Suppressor macrophage treated with lipopolysaccharide for 4 hours (primary cell): ENCODE measurements at regions not wholly inside any gene's neighbourhood (a gene's known extent, or its start where the extent isn't known, plus 50 kb on each side); places are given as distances from the start of the nearest gene placed in this dataset.
"Not testable (repeated sequence)": the region's sequence is repeated elsewhere in the genome, so short reads cannot be mapped to it uniquely, and the experiment has no call there.

Source experiments
- DNase-seq: peaks from one replicate; pipeline ENCODE4 v3.0.0-alpha.2; 2020

DNA sequence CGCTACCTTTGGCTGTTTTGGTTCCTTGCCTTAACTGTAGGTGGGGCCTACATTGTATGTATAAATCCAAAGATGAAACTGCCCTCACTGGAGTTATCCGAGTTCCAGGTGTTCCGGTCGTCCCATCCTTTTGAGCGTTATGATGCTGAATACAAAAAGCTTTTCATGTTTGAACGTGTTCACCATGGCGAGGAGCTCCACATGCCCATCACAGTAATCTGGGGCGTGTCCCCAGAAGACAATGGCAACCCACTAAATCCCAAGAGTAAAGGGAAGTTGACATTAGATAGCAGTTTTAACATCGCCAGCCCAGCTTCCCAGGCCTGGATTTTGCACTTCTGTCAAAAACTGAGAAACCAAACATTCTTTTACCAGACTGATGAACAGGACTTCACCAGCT is 139.5 kb downstream of the TLR5 start:
- no peak for DNase-seq

DNA sequence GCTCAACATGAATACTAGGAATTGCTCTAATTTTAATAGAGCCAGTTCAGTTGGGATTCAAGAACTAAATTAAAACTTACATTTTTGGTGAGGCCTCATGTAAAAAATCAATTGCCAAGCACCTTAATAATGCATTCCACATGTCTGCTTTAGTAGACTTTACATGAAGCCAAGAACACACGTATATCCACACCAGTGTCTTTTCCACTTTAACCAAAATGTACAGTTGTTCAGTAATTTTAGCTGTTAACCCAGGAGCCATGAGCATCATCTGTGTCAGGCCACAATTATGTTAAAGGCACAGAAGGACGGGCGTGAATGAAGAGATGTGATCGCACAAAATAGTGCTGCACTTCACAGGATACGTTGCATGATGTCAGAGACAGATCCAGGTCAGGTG is 136.7 kb downstream of the TLR5 start:
- no peak for DNase-seq

DNA sequence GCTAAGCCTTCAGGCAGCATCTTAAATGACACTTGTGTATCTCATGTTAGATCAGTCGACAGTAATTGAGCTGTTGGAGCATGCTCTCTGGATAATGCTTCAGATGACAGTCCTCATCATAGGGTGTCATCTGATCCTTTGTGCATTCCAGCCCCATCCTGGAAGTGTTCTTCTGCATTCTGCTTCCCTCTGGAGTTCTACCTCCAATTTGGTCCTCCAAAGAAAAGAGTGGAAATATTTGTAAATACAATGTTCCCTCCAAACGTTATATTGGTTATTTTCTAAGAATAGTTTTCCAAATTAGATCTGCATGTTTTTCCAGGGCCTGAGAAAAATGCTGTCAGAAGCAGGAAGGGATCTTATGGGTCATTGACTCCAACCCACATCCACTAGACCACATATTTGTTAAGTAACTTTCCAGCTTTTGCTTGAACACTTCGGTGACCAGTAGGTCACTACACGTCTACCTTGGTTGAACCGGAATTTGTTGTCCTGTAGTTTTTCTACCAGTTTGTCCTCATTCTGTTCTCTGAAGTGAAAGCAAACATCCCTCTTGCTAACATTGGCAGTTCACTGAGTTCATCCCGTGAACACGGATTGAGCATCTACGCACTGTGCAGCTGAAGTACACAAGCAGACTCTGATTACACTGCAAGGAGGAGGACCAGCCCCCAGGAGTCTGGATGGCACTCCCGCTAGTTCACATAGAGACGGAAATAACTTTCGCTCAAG is 136.0 kb downstream of the TLR5 start:
- DNase-seq = no peak

DNA sequence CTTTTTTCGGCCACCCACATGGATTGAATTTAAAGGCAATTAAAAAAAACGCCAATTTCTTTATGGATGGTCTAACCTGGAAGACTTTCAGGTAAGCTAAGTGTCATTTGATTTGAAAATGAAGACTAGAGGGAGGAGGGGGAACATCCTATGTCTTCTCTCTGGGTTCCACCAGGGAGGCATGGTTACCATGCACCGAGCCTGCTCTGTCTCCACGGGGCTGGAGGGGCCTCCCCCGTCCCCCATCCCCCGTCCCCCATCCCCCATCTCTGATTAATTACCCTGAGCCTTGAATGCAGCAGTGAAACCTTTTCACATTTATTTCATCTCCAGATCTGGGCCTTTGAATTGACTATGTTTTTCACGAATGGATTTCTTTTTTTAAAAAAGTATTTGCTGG is 135.1 kb downstream of the TLR5 start:
- no peak for DNase-seq

DNA sequence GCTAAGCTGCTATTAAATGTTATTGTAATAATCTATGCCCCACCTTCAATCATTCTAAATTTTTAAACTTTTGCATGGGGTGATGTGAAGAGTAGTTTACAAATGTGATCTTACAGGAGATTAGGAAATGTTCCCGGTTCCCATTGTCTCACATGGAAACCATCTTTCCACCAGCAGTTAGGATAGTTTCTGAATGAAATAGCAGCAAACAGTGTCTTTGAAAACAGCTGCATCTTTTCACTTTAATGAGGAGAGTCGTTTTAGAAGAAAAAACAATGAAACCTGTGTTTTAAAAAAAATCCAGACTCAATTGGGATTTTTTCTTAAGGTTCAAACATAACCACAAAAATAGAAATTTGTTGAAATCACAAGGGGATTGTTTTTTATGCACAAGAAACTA is 134.2 kb downstream of the TLR5 start:
- no peak for DNase-seq

DNA sequence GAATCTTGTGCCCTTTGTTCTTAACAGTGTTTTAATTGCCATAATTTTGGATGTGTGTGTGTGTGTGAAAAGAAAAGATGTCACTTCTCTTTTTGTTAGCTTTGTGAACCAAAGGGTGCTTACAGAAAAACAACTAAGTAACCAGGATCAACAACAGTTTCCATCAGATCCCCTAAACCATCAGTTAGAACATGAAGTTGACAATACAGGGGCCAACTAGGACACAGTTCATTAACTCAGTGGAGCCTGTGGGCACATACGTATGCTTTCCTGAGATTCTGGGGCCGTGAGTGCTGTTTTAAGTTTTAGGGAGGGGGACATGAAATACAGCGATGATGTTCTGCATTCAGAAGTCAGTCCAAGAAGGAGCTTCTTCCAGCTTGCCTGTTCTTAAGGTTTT is 133.6 kb downstream of the TLR5 start:
- DNase-seq = no peak

DNA sequence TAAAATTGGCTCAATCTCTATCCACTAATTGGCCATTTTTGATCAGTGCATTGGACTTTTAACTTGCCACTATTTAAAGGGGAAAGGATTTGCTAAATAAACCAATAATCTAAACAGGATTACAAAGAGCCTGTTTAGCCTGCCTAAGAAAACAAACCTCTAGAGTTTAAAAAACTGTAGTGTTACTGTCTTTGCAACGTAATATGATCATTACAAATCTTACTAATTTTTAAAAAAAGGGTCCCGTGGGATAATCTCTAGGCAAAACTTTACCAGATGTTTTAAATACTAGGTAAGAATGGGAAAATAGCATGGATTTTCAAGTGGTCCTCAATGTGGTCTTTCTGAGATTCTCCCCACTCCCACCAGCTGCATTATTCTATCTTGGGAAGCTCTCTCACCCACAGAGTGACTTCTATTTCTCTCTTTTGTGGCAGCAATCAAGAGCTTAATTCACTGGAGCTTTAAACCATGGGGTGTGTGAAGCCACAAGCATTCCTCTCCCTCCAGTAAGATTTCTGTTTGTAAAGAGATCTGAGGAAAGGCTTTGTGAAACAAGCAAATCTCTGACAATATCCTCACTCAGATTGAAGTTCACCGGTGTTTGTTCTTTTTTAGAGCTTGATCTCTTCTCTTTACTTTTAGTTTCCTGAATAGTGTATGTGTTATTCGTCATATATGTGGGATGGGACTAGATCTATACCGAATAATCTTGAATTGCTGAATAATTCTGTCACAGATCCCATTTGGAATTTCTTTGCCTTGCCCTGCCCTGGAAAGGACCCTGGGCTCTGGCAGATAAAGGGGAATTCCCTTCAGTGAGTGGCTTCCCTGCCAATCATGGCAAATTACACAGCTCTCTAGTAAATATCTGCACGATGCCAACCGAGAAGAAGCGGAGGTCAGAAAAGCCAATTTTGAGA is 132.2 kb downstream of the TLR5 start:
- no peak for DNase-seq

DNA sequence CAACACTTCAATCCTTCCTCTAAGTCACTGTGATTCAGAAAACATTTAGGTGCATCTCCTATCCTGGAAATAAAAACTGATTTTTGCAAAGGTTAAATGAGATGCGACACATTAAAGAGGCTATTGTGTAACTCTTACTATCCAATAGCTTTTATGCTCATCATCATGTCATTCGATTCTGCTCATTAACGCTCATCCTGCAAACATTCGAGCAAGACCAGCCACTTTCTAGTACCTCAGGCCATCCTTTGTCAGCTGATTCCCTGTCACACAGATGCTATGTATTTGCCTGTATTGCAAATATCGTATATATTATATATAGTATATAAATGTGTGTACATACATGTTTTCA is 131.6 kb downstream of the TLR5 start:
- no peak for DNase-seq

DNA sequence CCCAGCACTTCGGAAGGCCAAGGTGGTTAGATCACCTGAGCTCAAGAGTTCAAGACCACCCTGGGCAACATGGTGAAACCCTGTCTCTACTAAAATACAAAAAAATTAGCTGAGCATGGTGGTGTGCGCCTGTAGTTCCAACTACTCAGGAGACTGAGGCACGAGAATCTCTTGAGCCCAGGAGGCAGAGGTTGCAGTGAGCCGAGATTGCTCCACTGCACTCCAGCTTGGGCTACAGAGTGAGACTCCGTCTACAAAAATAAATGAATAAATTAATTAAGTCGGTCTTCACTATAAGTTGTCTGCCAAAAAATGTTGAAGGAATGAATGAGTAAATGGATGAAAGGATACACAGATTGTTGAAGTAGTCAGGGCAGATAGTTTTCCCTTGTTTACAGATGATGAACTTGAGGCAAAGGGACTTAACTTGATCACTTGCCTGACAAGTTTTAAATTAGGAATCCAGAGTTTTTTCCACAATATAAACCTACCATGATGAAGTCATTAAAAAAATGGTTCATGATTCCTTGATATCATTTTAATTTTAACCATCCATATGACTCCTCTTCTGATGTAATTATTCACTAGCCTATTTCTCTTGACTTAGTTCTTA is 130.8 kb downstream of the TLR5 start:
- DNase-seq = no peak

DNA sequence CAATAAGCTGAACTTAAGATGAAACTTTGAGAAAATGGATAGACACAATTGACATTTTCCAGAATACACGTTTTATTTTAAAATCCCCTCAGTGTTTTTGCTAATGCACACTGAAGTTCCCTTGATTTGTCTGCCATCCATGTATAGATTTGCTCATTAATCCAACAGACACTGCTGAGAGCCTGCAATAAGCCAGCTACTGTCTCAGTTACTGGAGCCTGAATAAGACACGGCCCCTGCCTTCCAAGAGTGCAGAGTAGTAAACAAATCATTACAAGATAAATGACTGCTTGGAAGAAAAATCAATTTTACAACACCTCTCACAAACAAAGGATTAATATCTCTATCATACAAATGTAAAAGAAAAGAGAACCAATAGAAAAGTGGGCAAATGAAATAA is 130.1 kb downstream of the TLR5 start:
- no peak for DNase-seq

DNA sequence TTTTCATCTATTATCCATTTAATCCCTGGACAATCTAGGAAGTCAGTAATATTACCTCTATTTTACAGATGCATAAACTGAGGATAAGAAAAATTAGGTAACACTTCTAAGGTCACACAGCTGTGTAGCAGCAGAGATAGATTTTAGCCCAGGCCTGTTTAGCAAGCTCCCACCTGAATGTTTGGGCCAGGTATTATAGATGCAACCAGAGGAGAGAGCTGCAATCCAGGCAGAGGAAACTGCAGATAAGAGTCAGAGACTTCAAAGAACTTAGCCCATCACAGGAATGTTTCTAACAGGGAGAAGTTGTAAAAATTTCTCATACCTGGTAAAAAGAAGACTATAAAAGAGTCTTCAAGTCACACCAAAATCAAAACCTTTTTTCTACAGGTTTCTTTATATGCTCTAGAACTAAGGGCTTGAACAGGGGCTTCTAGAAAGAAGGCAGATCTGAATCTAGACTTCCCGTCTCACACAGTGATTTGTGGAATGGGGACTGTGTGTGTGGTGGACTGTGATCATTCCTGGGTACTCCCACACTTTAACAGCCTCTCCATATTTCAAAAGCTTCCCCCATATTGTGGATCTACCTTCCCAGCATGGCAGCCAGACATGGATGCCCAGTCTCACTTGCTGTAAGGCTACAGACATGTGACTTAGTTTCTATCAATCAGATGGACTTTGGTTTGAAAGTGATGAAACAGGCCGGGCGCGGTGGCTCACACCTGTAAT is 128.7 kb downstream of the TLR5 start:
- no peak for DNase-seq

DNA sequence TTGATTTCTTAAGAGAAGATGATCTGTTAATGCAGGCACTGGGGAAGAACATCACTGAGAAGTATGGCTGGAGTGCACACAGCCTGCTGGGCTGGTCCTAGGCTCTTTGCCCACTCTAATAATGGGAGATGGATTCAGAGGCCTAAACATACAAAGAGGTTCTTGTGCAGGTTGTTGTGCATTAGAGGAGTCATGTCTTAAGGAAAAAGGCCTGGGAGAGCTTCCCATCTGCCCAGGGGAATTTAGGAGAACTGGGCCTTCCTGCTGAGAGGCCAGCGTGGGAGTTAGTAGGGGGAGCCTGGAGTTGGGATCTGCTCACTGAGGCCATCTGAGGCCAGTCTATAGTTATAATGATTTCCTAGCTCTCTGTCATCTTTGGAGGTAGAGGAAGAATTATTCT is 126.7 kb downstream of the TLR5 start:
- no peak for DNase-seq

DNA sequence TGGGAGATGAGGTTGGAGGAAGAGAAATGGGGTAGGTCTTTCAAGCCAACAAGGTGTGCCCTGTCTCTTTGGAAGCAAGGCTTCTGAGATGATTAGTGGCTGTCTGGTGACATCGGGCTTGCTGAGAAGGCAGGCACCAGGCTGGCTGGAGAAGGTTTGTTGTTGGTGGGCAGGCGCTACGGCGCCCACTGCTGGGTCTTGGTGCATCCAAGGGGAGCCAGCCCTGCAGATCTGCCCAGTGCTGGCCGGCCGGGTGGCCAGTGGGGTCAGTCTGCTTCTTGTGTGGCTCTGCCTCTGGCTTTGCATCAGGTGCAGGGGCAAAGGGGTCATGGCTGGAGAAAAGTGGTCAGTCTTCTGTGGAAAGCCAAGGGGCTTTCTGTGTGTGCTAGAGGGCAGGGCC is 126.2 kb downstream of the TLR5 start:
- DNase-seq = no peak

DNA sequence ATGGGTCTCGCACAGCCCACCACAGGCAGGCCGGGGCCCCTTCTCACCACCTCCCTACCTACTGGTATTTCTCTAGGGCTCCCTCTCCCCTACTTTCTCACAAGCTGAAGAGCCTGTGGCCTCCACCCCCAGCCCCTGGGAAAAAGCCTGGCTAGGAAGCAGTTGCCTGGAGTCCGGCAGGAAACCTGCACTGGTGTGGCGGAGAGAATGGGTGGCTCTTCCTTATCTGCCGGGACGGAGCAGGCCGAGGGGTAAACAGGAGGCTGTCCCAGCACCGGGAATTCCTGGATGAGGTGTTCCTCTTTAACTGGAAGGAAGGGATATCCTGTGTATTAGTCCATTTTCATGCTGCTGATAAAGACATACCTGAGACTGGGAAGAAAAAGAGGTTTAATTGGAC is 125.8 kb downstream of the TLR5 start:
- no peak for DNase-seq

DNA sequence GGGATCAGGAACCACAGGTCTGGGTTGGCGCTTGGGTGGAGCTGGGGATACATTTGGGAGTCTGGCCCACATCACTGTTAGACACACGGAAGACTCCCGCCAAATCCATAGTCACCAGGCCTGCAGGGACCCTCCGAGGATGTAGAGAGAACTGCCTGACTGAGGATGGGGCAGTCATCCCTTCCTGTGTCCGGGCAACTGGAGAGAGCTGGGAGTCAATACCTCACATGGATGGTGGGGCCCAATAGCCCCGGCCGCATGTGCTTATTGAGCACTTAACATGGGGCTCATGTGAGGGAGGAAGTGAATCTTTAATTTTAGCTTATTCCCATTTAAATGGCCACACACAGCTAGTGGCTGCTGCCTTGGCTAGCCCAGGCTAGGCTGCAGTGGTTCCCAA is 124.5 kb downstream of the TLR5 start:
- no peak for DNase-seq

DNA sequence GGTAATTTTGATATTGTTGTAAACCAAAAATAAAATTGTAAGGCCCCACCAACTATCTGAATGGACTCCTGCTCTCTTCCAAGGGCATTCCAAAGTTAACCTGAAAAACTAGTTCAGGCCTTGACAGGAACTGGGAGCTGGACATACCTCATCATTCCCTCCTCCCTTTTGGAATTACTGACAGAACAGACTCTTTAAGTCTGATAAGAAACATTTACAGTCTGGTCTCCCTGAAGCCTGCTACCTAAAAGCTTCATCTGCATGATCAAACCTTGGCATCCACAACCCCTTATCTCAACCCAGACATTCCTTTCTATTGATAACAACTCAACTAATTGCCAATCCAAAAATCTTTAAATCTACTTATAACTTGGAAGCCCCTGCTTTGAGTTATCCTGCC is 123.8 kb downstream of the TLR5 start:
- no peak for DNase-seq

DNA sequence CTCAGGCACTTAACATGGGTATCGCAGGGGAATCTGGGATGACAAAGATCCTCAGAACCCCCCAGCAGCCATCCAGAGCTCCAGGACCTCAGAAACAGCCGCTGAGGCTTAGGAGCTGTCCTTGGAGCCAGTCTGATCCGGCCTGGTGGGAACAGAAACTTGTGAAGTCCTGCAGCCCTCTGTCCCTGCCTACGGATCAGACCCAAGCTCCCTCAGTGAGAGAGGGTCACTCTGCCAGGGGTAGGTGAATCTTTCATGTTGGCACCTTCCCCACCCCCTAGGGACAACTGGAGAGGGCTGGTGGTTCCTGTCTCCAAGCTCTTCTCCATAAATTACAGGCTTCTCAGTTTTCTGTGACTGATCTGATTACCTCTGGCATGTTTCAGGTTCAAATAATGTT is 122.3 kb downstream of the TLR5 start:
- DNase-seq = no peak

DNA sequence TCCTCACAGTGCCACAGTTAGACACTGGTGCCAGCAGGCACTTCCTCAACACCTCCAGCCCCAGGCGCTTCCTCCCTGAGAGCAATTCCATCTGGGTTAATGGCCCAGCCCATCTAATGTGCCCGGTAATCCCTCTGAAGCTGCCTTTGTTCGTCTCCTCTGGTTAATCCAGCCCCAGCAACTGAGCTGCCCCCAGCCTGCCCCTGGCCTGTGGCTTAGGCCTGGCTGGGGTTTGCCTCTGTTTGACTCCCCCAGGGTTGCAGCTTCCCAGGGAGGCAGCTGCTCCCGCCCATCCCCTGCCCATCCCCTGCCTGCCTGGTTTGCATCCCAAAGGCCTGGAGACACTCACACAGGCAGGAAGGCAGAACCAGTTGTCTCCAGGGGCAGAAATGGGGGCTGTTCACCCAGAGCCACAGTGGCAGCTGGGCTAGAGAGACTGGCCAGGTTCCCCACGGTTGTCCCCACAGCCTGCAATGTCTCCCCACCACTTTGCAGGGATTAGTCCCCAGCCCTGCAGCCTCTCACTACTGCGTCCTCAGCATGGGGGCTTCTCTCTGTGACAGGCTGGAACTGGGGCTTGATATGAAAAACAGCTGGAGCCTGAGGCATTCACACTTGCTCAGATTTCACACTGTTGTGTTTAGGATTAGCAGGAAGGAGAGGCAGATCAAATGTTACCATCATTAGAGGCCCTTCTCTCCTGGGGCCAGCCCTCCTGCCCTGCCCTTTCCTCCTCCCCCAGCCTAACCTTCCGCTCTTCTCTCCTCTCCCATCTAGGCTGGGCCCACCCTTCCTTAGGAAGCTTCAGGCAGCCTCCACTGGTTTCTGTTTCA is 120.2 kb downstream of the TLR5 start:
- no peak for DNase-seq

DNA sequence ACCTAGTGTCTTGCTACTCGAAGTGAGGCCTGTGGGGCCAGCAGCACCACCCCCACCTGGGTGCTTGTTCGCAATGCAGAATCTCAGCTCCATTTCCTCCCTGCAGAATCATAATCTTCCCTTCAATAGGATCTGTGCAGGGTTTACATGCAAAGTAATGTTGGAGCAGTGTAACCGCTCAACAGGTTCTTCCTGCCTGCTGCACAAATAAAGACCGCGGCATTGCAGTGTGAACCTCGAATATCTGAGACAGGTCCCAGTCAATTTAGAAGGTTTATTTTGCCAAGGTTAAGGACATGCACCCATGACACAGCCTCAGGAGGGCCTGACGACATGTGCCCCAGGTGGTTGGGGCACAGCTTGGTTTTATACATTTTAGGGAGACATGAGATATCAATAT is 119.2 kb downstream of the TLR5 start:
- DNase-seq = no peak

DNA sequence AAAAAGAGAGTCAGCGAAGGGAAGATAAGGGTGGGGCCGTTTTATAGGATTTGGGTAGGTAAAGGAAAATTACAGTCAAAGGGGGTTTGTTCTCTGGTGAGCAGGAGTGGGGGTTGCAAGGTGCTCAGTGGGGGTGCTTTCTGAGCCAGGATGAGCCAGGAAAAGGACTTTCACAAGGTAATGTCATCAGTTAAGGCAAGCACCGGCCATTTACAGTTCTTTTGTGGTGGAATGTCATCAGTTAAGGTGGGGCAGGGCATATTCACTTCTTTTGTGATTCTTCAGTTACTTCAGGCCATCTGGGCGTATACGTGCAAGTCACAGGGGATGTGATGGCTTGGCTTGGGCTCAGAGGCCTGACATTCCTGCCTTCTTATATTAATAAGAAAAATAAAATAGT is 118.6 kb downstream of the TLR5 start:
- DNase-seq = not testable (repeated sequence)

DNA sequence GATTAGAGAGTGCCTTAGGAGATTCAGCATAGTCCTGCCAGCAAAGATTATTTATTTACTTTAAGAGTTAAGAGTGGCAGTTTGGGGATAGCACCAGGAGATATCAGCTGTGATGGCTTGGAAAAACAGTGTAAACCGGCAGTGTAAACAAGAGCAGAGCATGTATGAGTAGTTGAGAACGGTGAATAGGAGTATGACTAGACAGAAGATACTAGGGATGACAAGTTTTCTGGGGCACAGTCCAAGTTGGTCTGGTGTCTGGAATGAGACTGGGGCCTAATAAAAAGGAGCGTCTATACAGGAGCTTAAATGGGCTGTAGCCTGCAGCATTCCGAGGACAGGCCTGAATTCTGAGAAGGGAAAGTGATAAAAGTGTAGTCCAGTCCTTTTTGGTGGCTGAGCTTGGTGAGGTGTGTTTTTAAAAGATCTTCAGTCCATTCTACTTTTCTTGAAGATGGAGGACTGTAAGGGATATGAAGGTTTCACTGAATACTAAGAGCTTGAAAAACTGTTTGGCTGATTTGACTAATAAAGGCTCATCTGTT is 117.8 kb downstream of the TLR5 start:
- not testable (repeated sequence) for DNase-seq

DNA sequence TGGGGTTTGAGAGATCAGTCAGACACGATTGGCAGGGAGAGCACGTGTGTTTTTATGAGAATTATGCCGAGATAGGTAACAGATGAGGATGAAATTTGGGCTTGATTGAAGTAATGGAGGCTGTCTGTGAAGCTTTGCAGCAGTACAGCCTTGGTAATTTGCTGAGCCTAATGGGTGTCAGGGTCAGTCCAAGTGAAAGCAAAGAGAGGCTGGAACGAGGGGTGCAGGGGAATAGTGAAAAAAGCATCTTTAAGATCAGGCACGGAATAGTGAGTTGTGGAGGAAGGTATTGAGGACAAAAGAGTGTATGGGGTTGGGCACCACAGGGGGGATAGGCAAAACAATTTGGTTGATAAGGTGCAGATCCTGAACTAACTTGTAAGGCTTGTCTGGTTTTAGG is 116.4 kb downstream of the TLR5 start:
- not testable (repeated sequence) for DNase-seq
